Epithelial cell of esophagus (primary cell): ENCODE measurements at regions not wholly inside any gene's neighbourhood (a gene's known extent, or its start where the extent isn't known, plus 50 kb on each side); places are given as distances from the start of the nearest gene placed in this dataset.

Experiments
- DNase-seq: peaks from one replicate; pipeline ENCODE4 v3.0.0; 2010; ENCODE audit warnings: low read depth
- H3K4me3 ChIP-seq: 2 replicates; pipeline ENCODE4 v1.5.1; 2011; ENCODE audit warnings: mild to moderate bottlenecking, low read length, control low read depth
- TF ChIP-seq, protein P1 (sequence below): IDR thresholded peaks from 2 replicates; pipeline ENCODE4 v1.5.1; 2011; ENCODE audit warnings: low read depth, mild to moderate bottlenecking, low read length, control low read depth, inconsistent platforms; ENCODE audit not compliant: insufficient read depth; ENCODE audit errors: missing control alignments

GRCh38 chr1:232893481-232894313 lies 56.7 kb upstream of the NTPCR start:
- DNase-seq: no peak
- TF ChIP-seq, protein P1, sequence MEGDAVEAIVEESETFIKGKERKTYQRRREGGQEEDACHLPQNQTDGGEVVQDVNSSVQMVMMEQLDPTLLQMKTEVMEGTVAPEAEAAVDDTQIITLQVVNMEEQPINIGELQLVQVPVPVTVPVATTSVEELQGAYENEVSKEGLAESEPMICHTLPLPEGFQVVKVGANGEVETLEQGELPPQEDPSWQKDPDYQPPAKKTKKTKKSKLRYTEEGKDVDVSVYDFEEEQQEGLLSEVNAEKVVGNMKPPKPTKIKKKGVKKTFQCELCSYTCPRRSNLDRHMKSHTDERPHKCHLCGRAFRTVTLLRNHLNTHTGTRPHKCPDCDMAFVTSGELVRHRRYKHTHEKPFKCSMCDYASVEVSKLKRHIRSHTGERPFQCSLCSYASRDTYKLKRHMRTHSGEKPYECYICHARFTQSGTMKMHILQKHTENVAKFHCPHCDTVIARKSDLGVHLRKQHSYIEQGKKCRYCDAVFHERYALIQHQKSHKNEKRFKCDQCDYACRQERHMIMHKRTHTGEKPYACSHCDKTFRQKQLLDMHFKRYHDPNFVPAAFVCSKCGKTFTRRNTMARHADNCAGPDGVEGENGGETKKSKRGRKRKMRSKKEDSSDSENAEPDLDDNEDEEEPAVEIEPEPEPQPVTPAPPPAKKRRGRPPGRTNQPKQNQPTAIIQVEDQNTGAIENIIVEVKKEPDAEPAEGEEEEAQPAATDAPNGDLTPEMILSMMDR: no peak
- no peak overlapping the region for H3K4me3 ChIP-seq

- DNase-seq: no peak
- TF ChIP-seq, protein P1: no peak
These were observed 56.0 kb upstream of the NTPCR start for GRCh38 chr1:232894436-232894835.

GRCh38 chr1:232897949-232898465 lies 52.4 kb upstream of the NTPCR start:
- DNase-seq: no peak
- TF ChIP-seq, protein P1: no peak

More at GRCh38 chr1:232894436-232894835, 56.0 kb upstream of the NTPCR start:
- no peak overlapping the region for H3K4me3 ChIP-seq

DNA sequence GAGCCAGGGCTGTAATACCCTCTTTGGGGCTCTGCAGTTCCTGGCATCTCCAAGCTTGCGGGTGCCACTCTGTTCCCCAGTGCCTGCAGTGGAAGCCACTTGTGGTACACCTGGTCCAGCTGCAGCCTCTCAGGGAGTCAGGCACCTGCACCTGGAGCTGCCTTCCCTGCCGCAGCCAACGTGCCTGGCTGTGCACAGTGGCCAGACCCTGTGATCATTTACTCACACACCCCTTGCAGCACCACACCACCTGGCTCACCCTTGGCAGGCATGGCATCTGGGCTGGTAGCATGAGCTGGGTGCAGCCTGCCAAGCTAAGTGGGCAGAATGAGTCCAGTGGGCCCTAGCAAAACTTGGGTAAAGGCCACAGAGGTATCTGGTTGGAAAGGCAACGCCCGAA lies 51.1 kb upstream of the NTPCR start:
- DNase-seq: no peak
- TF ChIP-seq, protein P1: no peak
- H3K4me3 ChIP-seq: no peak overlapping the region

More at GRCh38 chr1:232897949-232898465, 52.4 kb upstream of the NTPCR start:
- no peak overlapping the region for H3K4me3 ChIP-seq

DNA sequence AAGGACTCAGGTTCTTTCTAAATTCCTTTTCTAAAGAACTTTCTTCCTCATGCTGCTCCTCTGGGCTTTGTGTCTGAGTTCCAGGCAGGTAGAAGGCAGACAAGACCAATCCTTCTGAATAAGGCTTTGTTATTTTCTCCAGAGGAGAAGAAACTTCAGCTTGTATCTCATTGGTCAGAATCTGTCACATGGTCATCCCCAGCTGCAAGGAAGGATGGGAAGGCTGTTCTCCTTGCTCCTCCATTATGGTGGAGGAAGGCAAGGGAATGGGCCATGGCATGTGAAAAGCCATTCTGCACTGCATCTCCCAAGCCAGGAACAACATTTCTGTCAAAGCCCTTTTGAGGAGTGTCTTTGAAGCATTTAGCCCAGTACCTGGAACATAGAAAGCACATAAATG lies 50.6 kb upstream of the NTPCR start:
- TF ChIP-seq, protein P1: no peak
- no peak for DNase-seq
- no peak overlapping the region for H3K4me3 ChIP-seq
